ENCODE measurements at regions not wholly inside any gene's neighbourhood (a gene's known extent, or its start where the extent isn't known, plus 50 kb on each side); places are given as distances from the start of the nearest gene placed in this dataset.

DNA sequence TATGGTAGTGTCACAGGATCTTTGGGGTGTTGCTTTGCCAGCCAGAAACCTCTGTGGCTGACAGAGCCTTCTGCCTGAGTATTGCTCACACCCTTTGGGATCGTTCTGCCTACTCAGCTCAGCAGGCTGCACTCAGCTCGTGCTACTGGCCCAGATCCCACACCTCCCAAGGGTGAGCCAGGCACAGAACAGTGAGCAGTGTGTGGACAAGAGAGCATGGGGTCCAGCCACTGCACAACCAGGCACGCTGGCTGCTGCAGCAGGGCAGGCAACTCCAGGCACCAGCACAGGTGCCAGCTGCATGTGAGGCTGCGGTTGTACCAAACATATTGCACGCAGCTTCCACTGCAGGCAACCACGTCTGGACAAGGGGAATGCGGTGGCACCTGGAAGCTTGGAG lies 84.9 kb downstream of the CYB561 start:
- TF ChIP-seq, protein P1, sequence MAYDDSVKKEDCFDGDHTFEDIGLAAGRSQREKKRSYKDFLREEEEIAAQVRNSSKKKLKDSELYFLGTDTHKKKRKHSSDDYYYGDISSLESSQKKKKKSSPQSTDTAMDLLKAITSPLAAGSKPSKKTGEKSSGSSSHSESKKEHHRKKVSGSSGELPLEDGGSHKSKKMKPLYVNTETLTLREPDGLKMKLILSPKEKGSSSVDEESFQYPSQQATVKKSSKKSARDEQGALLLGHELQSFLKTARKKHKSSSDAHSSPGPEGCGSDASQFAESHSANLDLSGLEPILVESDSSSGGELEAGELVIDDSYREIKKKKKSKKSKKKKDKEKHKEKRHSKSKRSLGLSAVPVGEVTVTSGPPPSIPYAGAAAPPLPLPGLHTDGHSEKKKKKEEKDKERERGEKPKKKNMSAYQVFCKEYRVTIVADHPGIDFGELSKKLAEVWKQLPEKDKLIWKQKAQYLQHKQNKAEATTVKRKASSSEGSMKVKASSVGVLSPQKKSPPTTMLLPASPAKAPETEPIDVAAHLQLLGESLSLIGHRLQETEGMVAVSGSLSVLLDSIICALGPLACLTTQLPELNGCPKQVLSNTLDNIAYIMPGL (CRISPR knock-in tag; IDR thresholded peaks at IDR 0.05; ENCODE audit: borderline replicate concordance): no peak
- no peak for TF ChIP-seq BHLHE40 (IDR thresholded peaks at IDR 0.05; ENCODE audit: low read depth, low read length)
- no peak for TF ChIP-seq POLR2A (IDR thresholded peaks at IDR 0.05; ENCODE audit: low read length)
- no peak for TF ChIP-seq CTCF (IDR thresholded peaks at IDR 0.05)

Data from A549 (cell line).